ENCODE measurements at regions not wholly inside any gene's neighbourhood (a gene's known extent, or its start where the extent isn't known, plus 50 kb on each side); places are given as distances from the start of the nearest gene placed in this dataset.

GRCh38 chr9:115412656-115413055 lies 294.7 kb upstream of the TNC start:
- TF ChIP-seq, protein P1, sequence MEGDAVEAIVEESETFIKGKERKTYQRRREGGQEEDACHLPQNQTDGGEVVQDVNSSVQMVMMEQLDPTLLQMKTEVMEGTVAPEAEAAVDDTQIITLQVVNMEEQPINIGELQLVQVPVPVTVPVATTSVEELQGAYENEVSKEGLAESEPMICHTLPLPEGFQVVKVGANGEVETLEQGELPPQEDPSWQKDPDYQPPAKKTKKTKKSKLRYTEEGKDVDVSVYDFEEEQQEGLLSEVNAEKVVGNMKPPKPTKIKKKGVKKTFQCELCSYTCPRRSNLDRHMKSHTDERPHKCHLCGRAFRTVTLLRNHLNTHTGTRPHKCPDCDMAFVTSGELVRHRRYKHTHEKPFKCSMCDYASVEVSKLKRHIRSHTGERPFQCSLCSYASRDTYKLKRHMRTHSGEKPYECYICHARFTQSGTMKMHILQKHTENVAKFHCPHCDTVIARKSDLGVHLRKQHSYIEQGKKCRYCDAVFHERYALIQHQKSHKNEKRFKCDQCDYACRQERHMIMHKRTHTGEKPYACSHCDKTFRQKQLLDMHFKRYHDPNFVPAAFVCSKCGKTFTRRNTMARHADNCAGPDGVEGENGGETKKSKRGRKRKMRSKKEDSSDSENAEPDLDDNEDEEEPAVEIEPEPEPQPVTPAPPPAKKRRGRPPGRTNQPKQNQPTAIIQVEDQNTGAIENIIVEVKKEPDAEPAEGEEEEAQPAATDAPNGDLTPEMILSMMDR (conservative IDR thresholded peaks at IDR 0.05 in 1 of 2, IDR thresholded peaks at IDR 0.05 in 1 of 2; ENCODE audit: extremely low read depth in 1 of 2, insufficient read depth in 1 of 2, low read depth in 1 of 2, low read length in 2 of 2) = no peak
- no peak for TF ChIP-seq EZH2 (IDR thresholded peaks at IDR 0.05; ENCODE audit: borderline replicate concordance, low read length)

Measured in mammary epithelial cell (primary cell).